ENCODE measurements at regions not wholly inside any gene's neighbourhood (a gene's known extent, or its start where the extent isn't known, plus 50 kb on each side); places are given as distances from the start of the nearest gene placed in this dataset.

GRCh38 chr3:181105646-181106045, 116.1 kb upstream of the DNAJC19 start:
- ChIA-PET POLR2A (no interaction called here), CTCF (interaction anchor here (0.6 kb wide), 1 partner anchor 587 kb away, joined by 3 read pairs; no protein-coding TSS in a partner anchor)
- no peak overlapping the region for H3K27ac ChIP-seq (ENCODE audit: extremely low read depth, low read depth, low read length)
- no peaks in the 10 kb centered on the region for H3K4me1 ChIP-seq (ENCODE audit: control insufficient read depth, insufficient read depth, low read length)
- no peaks in the 10 kb centered on the region for H3K36me3 ChIP-seq (ENCODE audit: control insufficient read depth in 2 of 2, insufficient read depth in 1 of 2, low read length in 2 of 2)
- no peaks in the 10 kb centered on the region for H3K9me3 ChIP-seq (ENCODE audit: control insufficient read depth, insufficient read depth, low read depth, low read length)
- no peak overlapping the region for H3K4me3 ChIP-seq (ENCODE audit: low read depth, low read length)
- no peak for TF ChIP-seq GLI2 (tag by site-specific recombination; IDR thresholded peaks at IDR 0.05; ENCODE audit: borderline replicate concordance, low read depth)
- no peak for TF ChIP-seq ZSCAN30 (tag by site-specific recombination; IDR thresholded peaks at IDR 0.05)
- no peak for TF ChIP-seq MEIS1 (CRISPR knock-in tag; IDR thresholded peaks at IDR 0.05; ENCODE audit: borderline replicate concordance)
- TF ChIP-seq REPIN1 (tag by site-specific recombination; IDR thresholded peaks at IDR 0.05; ENCODE audit: low read depth) = no peak
- TF ChIP-seq SP3 (tag by site-specific recombination; IDR thresholded peaks at IDR 0.05) = no peak
- TF ChIP-seq ZNF398 (tag by site-specific recombination; IDR thresholded peaks at IDR 0.05) = no peak

- TF ChIP-seq ZNF423 (tag by site-specific recombination; IDR thresholded peaks at IDR 0.05) (no peak), ZNF571 (tag by site-specific recombination; IDR thresholded peaks at IDR 0.05) (no peak), SETDB1 (IDR thresholded peaks at IDR 0.05; ENCODE audit: insufficient read length, low read length) (peak; percentile 18), ZNF335 (tag by site-specific recombination; conservative IDR thresholded peaks at IDR 0.05) (no peak), ZSCAN4 (tag by site-specific recombination; IDR thresholded peaks at IDR 0.05) (peak; percentile 74; the same call in 1 of the 2 replicates), ZEB2 (tag by site-specific recombination; IDR thresholded peaks at IDR 0.05) (no peak), ZNF2 (tag by site-specific recombination; IDR thresholded peaks at IDR 0.05) (peak; percentile 90), ZNF654 (tag by site-specific recombination; IDR thresholded peaks at IDR 0.05; ENCODE audit: low read depth) (peak; percentile 26)
- Histone ChIP-seq H3K4me3 (ENCODE audit: low read depth, low read length) (no peak overlapping the region), H3K4me1 (ENCODE audit: control insufficient read depth, insufficient read depth, low read length) (no peaks in the 10 kb centered on the region), H3K27ac (ENCODE audit: extremely low read depth, low read depth, low read length) (no peak overlapping the region), H3K36me3 (ENCODE audit: control insufficient read depth in 2 of 2, insufficient read depth in 1 of 2, low read length in 2 of 2) (no peaks in the 10 kb centered on the region), H3K9me3 (ENCODE audit: control insufficient read depth, insufficient read depth, low read depth, low read length) (no peaks in the 10 kb centered on the region)
- ChIA-PET CTCF (interaction anchor here (0.6 to 2.4 kb wide), 8 partner anchors 9 to 598 kb away, joined by 3 to 9 read pairs (median 4); no protein-coding TSS in a partner anchor), POLR2A (no interaction called here)
These were observed 114.1 kb upstream of the DNAJC19 start for GRCh38 chr3:181103605-181104004.

GRCh38 chr3:181086011-181086410, 96.5 kb upstream of the DNAJC19 start:
- POLR2A ChIA-PET = no interaction called here
- Histone ChIP-seq H3K27ac (ENCODE audit: extremely low read depth, low read depth, low read length) (no peak overlapping the region), H3K36me3 (ENCODE audit: control insufficient read depth in 2 of 2, insufficient read depth in 1 of 2, low read length in 2 of 2) (no peaks in the 10 kb centered on the region), H3K4me3 (ENCODE audit: low read depth, low read length) (no peak overlapping the region), H3K9me3 (ENCODE audit: control insufficient read depth, insufficient read depth, low read depth, low read length) (no peaks in the 10 kb centered on the region), H3K4me1 (ENCODE audit: control insufficient read depth, insufficient read depth, low read length) (no peaks in the 10 kb centered on the region)
- CTCF ChIA-PET = no interaction called here
- TF ChIP-seq ZSCAN4 (tag by site-specific recombination; IDR thresholded peaks at IDR 0.05) (no peak), ZNF530 (tag by site-specific recombination; IDR thresholded peaks at IDR 0.05; ENCODE audit: low read depth) (no peak), ZNF239 (tag by site-specific recombination; IDR thresholded peaks at IDR 0.05) (no peak), ZFHX2 (tag by site-specific recombination; conservative IDR thresholded peaks at IDR 0.05) (no peak), ZNF157 (tag by site-specific recombination; IDR thresholded peaks at IDR 0.05) (no peak), ZNF23 (tag by site-specific recombination; IDR thresholded peaks at IDR 0.05; ENCODE audit: borderline replicate concordance) (no peak), ZNF791 (tag by site-specific recombination; IDR thresholded peaks at IDR 0.05) (no peak), ZNF510 (tag by site-specific recombination; IDR thresholded peaks at IDR 0.05; ENCODE audit: insufficient replicate concordance) (no peak), ATF2 (tag by site-specific recombination; IDR thresholded peaks at IDR 0.05; ENCODE audit: low read depth) (no peak), ZNF664 (tag by site-specific recombination; IDR thresholded peaks at IDR 0.05) (no peak), HOXD13 (CRISPR knock-in tag; IDR thresholded peaks at IDR 0.05; ENCODE audit: borderline replicate concordance) (no peak), KLF9 (tag by site-specific recombination; IDR thresholded peaks at IDR 0.05; ENCODE audit: low read depth) (no peak), ZNF560 (tag by site-specific recombination; IDR thresholded peaks at IDR 0.05; ENCODE audit: borderline replicate concordance) (no peak), ZNF302 (tag by site-specific recombination; IDR thresholded peaks at IDR 0.05; ENCODE audit: low read depth) (no peak), ZNF341 (tag by site-specific recombination; IDR thresholded peaks at IDR 0.05; ENCODE audit: low read depth) (no peak)

All from HEK293 (cell line).